SK-N-SH treated with all-trans-retinoic acid at 6 μM for 48 hours (cell line): ENCODE measurements at regions not wholly inside any gene's neighbourhood (a gene's known extent, or its start where the extent isn't known, plus 50 kb on each side); places are given as distances from the start of the nearest gene placed in this dataset.

Experiments
- ATAC-seq: fragments of 200-7000 bp; cut with Tn5 transposase; 3 replicates; pipeline ENCODE4 v1.9.1; 2020; ENCODE audit warnings: mild to moderate bottlenecking, moderate library complexity
- ARNTL ChIP-seq: fragments of 450-650 bp; formaldehyde crosslinking; IDR thresholded peaks from 2 replicates; pipeline ENCODE4 v1.5.0; 2020; ENCODE audit warnings: low read depth, mild to moderate bottlenecking, moderate library complexity, borderline replicate concordance
- BACH2 ChIP-seq: fragments of 250-450 bp; sonication (Bioruptor Pico); IDR thresholded peaks from 2 replicates; pipeline ENCODE4 v1.9.0; 2021; ENCODE audit warnings: mild to moderate bottlenecking, borderline replicate concordance
- CREB5 ChIP-seq: fragments of 250-450 bp; sonication (Bioruptor Pico); IDR thresholded peaks from 2 replicates; pipeline ENCODE4 v1.5.1; 2020; ENCODE audit warnings: low read depth, mild to moderate bottlenecking, moderate library complexity
- CSDC2 ChIP-seq: fragments of 250-450 bp; sonication (Bioruptor Pico); IDR thresholded peaks from 2 replicates; pipeline ENCODE4 v1.5.0; 2020; ENCODE audit warnings: mild to moderate bottlenecking, moderate library complexity
- CSRNP3 ChIP-seq: fragments of 250-450 bp; sonication (Bioruptor Pico); IDR thresholded peaks from 2 replicates; pipeline ENCODE4 v1.5.1; 2021; ENCODE audit warnings: mild to moderate bottlenecking, moderate library complexity
- ESRRG ChIP-seq: fragments of 250-450 bp; sonication (Bioruptor Pico); IDR thresholded peaks from 2 replicates; pipeline ENCODE4 v1.6.1; 2021; ENCODE audit warnings: mild to moderate bottlenecking
- GLIS3 ChIP-seq: fragments of 250-450 bp; sonication (Bioruptor Pico); IDR thresholded peaks from 2 replicates; pipeline ENCODE4 v1.5.0; 2020; ENCODE audit warnings: mild to moderate bottlenecking, moderate library complexity
- ISL1 ChIP-seq: fragments of 250-450 bp; sonication (Bioruptor Pico); IDR thresholded peaks from 2 replicates; pipeline ENCODE4 v2.1.2; 2022; ENCODE audit warnings: mild to moderate bottlenecking, moderate library complexity
- OSR1 ChIP-seq: fragments of 250-450 bp; sonication (Bioruptor Pico); IDR thresholded peaks from 2 replicates; pipeline ENCODE4 v1.8.0; 2022; ENCODE audit warnings: moderate library complexity, mild to moderate bottlenecking, inconsistent platforms
- PATZ1 ChIP-seq: fragments of 250-450 bp; sonication (Bioruptor Pico); IDR thresholded peaks from 2 replicates; pipeline ENCODE4 v1.8.0; 2020; ENCODE audit warnings: mild to moderate bottlenecking, moderate library complexity, borderline replicate concordance
- POU6F1 ChIP-seq: fragments of 250-450 bp; sonication (Bioruptor Pico); IDR thresholded peaks from 2 replicates; pipeline ENCODE4 v1.8.0; 2021; ENCODE audit warnings: low read depth, mild to moderate bottlenecking, moderate library complexity, borderline replicate concordance
- PPARA ChIP-seq: fragments of 250-450 bp; sonication (Bioruptor Pico); IDR thresholded peaks from 2 replicates; pipeline ENCODE4 v1.5.0; 2020; ENCODE audit warnings: mild to moderate bottlenecking, borderline replicate concordance
- SNAI2 ChIP-seq: fragments of 250-450 bp; sonication (Bioruptor Pico); IDR thresholded peaks from 2 replicates; pipeline ENCODE4 v1.5.0; 2020; ENCODE audit warnings: mild to moderate bottlenecking, moderate library complexity
- TCF4 ChIP-seq: fragments of 250-450 bp; sonication (Bioruptor Pico); IDR thresholded peaks from 2 replicates; pipeline ENCODE4 v1.8.0; 2021; ENCODE audit warnings: mild to moderate bottlenecking, moderate library complexity, borderline replicate concordance
- TOX ChIP-seq: fragments of 250-450 bp; sonication (Bioruptor Pico); IDR thresholded peaks from 2 replicates; pipeline ENCODE4 v1.8.0; 2021; ENCODE audit warnings: mild to moderate bottlenecking, moderate library complexity, borderline replicate concordance
- TSHZ2 ChIP-seq: fragments of 250-450 bp; sonication (Bioruptor Pico); IDR thresholded peaks from 2 replicates; pipeline ENCODE4 v1.5.0; 2020; ENCODE audit warnings: mild to moderate bottlenecking, moderate library complexity
- ZC3H10 ChIP-seq: fragments of 250-450 bp; sonication (Bioruptor Pico); IDR thresholded peaks from 2 replicates; pipeline ENCODE4 v1.5.1; 2021; ENCODE audit warnings: mild to moderate bottlenecking, moderate library complexity
- ZFP30 ChIP-seq: fragments of 450-650 bp; formaldehyde crosslinking; IDR thresholded peaks from 2 replicates; pipeline ENCODE4 v1.5.0; 2022; ENCODE audit warnings: mild to moderate bottlenecking, moderate library complexity
- ZNF70 ChIP-seq: fragments of 450-650 bp; formaldehyde crosslinking; IDR thresholded peaks from 2 replicates; pipeline ENCODE4 v1.5.0; 2020; ENCODE audit warnings: mild to moderate bottlenecking, moderate library complexity
- ZNF8 ChIP-seq: fragments of 450-650 bp; formaldehyde crosslinking; IDR thresholded peaks from 2 replicates; pipeline ENCODE4 v1.5.0; 2020; ENCODE audit warnings: mild to moderate bottlenecking, moderate library complexity

GRCh38 chr4:53713296-53713695 is 122.0 kb upstream of the LNX1 start (continued):
- TF ChIP-seq CREB5 (CRISPR knock-in tag) (no peak), ESRRG (CRISPR knock-in tag) (no peak), SNAI2 (no peak), ISL1 (CRISPR knock-in tag) (no peak), ARNTL (CRISPR knock-in tag) (no peak), PATZ1 (CRISPR knock-in tag) (no peak)

GRCh38 chr4:53712408-53713020 is 121.2 kb upstream of the LNX1 start:
- TF ChIP-seq TCF4 (CRISPR knock-in tag), result no peak
- no peak for TF ChIP-seq CSRNP3 (CRISPR knock-in tag)
- no peak for TF ChIP-seq PATZ1 (CRISPR knock-in tag)
- TF ChIP-seq TSHZ2 (CRISPR knock-in tag), result no peak
- no peak for TF ChIP-seq ISL1 (CRISPR knock-in tag)
- TF ChIP-seq BACH2 (CRISPR knock-in tag), result no peak
- TF ChIP-seq POU6F1 (CRISPR knock-in tag), result no peak
- no peak for TF ChIP-seq PPARA (CRISPR knock-in tag)
- no peak for TF ChIP-seq ZFP30 (CRISPR knock-in tag)
- no peak for TF ChIP-seq TOX (CRISPR knock-in tag)
- TF ChIP-seq ZNF8 (CRISPR knock-in tag), result no peak
- no peak for TF ChIP-seq GLIS3
- TF ChIP-seq OSR1, result no peak
- no peak for TF ChIP-seq ZNF70 (CRISPR knock-in tag)
- no peak for TF ChIP-seq SNAI2
- TF ChIP-seq, all 23 proteins: peak for 0
- ATAC-seq, result no peak

- no peak for ATAC-seq
- no peak for TF ChIP-seq BACH2 (CRISPR knock-in tag)
- no peak for TF ChIP-seq ARNTL (CRISPR knock-in tag)
- no peak for TF ChIP-seq TCF4 (CRISPR knock-in tag)
- TF ChIP-seq ISL1 (CRISPR knock-in tag), result no peak
- no peak for TF ChIP-seq TOX (CRISPR knock-in tag)
- no peak for TF ChIP-seq ZC3H10 (CRISPR knock-in tag)
- no peak for TF ChIP-seq CSRNP3 (CRISPR knock-in tag)
- no peak for TF ChIP-seq OSR1
- TF ChIP-seq GLIS3, result no peak
- no peak for TF ChIP-seq CSDC2 (CRISPR knock-in tag)
- TF ChIP-seq SNAI2, result no peak
- no peak for TF ChIP-seq PATZ1 (CRISPR knock-in tag)
Observed at GRCh38 chr4:53711926-53712325, 120.6 kb upstream of the LNX1 start.
